NCI-H146 treated with DMSO at 0.1 percent for 48 hours (cell line): ENCODE measurements at regions not wholly inside any gene's neighbourhood (a gene's known extent, or its start where the extent isn't known, plus 50 kb on each side); places are given as distances from the start of the nearest gene placed in this dataset.

Experiments
- DNase-seq: peaks from one replicate; lab custom pipeline; 2025; ENCODE audit not compliant: unreplicated experiment; lab: John Stamatoyannopoulos, UW

DNA sequence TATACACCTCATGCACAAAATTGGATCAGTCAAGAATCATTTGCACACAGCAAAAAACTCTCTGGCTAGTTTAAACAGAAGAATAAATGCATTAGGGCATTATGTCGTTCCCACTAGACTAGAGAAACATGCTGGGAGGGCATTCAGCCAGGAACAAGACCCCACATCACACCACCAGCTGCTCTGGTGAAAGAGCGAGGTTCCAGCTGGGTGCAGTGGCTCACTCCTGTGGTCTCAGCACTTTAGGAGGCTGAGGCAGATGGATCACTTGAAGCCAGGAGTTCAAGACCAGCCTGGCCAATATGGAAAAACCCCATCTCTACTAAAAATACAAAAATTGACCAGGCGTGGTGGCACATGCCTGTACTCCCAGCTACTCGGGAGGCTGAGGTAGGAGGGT is 52.1 kb upstream of the BACE2 start:
- DNase-seq, result no peak
